K562 (cell line): ENCODE measurements at regions not wholly inside any gene's neighbourhood (a gene's known extent, or its start where the extent isn't known, plus 50 kb on each side); places are given as distances from the start of the nearest gene placed in this dataset.
A peak's percentile ranks its signal among the peaks of the same experiment; 100 is the strongest.

Experiments
- ATAC-seq: fragments of 200-7000 bp; cut with Tn5 transposase; 3 replicates; pipeline ENCODE4 v1.9.1; 2020; ENCODE audit warnings: moderate library complexity
- BruUV-seq: library from RNA; stranded (reverse); fragments of 400-500 nt; replicated peaks from 2 replicates; lab custom pipeline; 2021; lab: Mats Ljungman, UMichigan
- CTCF ChIA-PET: fragments of 300-600 bp; formaldehyde crosslinking; extraction: SDS; loops from one replicate; lab custom pipeline; 2021; ENCODE audit warnings: low intra/inter-chr PET ratio; lab: Yijun Ruan, JAX
- POLR2A ChIA-PET: fragments of 300-600, 350-650 bp; sonication (Branson Sonifier 250); formaldehyde crosslinking; extraction: SDS; loops from one replicate; lab custom pipeline; 2021; ENCODE audit warnings: antibody characterized with exemption, inconsistent platforms; lab: Yijun Ruan, JAX
- DNase-seq, 4 experiments: peaks; one replicate each; pipeline versions ENCODE4 v3.0.0 to v3.0.0-alpha.2; 2011 to 2018; ENCODE audit warnings: low spot score in 3 of 4, mixed read lengths in 3 of 4; ENCODE audit errors: extremely low read depth in 1 of 4
- FAIRE-seq: peaks from 2 replicates; lab custom pipeline; 2011; peaks lifted over from hg19 to GRCh38; lab: Jason Lieb, UNC
- H2AFZ ChIP-seq: 2 replicates; pipeline ENCODE4 v1.6.0; 2011; ENCODE audit warnings: low read depth, low read length, control low read depth, inconsistent platforms
- H3K27ac ChIP-seq: fragments of 200-600 bp; 3 replicates; pipeline ENCODE4 v1.8.0; 2011; ENCODE audit warnings: low read depth, mild to moderate bottlenecking, control low read depth, inconsistent platforms, low read length, moderate library complexity, mixed read lengths; ENCODE audit errors: extremely low read depth
- H3K27me3 ChIP-seq, 2 experiments: fragments of 300-600 bp in 1 of 2; 2 replicates in 1 of 2; 3 replicates in 1 of 2; pipeline versions ENCODE4 v1.6.0 to v1.8.0; 2011; ENCODE audit warnings: inconsistent platforms in 2 of 2, low read length in 2 of 2, mild to moderate bottlenecking in 1 of 2, mixed read lengths in 1 of 2, moderate library complexity in 1 of 2; ENCODE audit not compliant: control insufficient read depth in 2 of 2, insufficient read depth in 2 of 2
- H3K36me3 ChIP-seq: fragments of 300-600 bp; 3 replicates; pipeline ENCODE4 v1.8.0; 2011; ENCODE audit warnings: mild to moderate bottlenecking, low read length, inconsistent platforms; ENCODE audit not compliant: control insufficient read depth, insufficient read depth
- H3K4me1 ChIP-seq, 2 experiments: fragments of 200-600 bp in 1 of 2; replicated peaks in 1 of 2; 2 replicates in 1 of 2; 3 replicates in 1 of 2; pipeline versions ENCODE4 v1.5.1 to v1.8.0; 2011; ENCODE audit warnings: inconsistent platforms in 2 of 2, low read length in 2 of 2, mild to moderate bottlenecking in 1 of 2, mixed read lengths in 1 of 2, moderate library complexity in 1 of 2; ENCODE audit not compliant: control insufficient read depth in 2 of 2, insufficient read depth in 2 of 2
- H3K4me2 ChIP-seq: 2 replicates; pipeline ENCODE4 v1.6.1; 2011; ENCODE audit warnings: low read length, control low read depth, inconsistent platforms, mixed read lengths; ENCODE audit not compliant: insufficient read depth
- H3K4me3 ChIP-seq: fragments of 200-600 bp; sonication (generic), shearing (Covaris generic); 2 replicates; pipeline ENCODE4 v1.5.1; 2016; ENCODE audit warnings: control low read depth, inconsistent platforms
- H3K79me2 ChIP-seq: fragments of 200-600 bp; 3 replicates; pipeline ENCODE4 v1.8.0; 2011; ENCODE audit warnings: low read length, inconsistent platforms; ENCODE audit not compliant: control insufficient read depth, insufficient read depth
- H3K9ac ChIP-seq, 2 experiments: 2 replicates each; pipeline versions ENCODE4 v1.6.0 to v1.6.1; 2011; ENCODE audit warnings: low read depth in 2 of 2, low read length in 2 of 2, control low read depth in 1 of 2, inconsistent platforms in 1 of 2, mild to moderate bottlenecking in 1 of 2, mixed read lengths in 1 of 2; ENCODE audit not compliant: insufficient read depth in 1 of 2
- H3K9me1 ChIP-seq: one replicate; pipeline ENCODE4 v1.6.0; 2011; ENCODE audit warnings: inconsistent platforms, mild to moderate bottlenecking, low read length, moderate library complexity; ENCODE audit not compliant: control insufficient read depth, insufficient read depth
- H3K9me3 ChIP-seq: replicated peaks from 2 replicates; pipeline ENCODE4 v1.5.1; 2011; ENCODE audit warnings: low read depth, low read length, inconsistent platforms; ENCODE audit not compliant: control insufficient read depth, insufficient read depth
- H4K20me1 ChIP-seq: replicated peaks from 2 replicates; pipeline ENCODE4 v1.6.1; 2011; ENCODE audit warnings: low read length, inconsistent platforms, mixed read lengths; ENCODE audit not compliant: control insufficient read depth, insufficient read depth
- CBFA2T3 ChIP-seq: fragments of 450-650 bp; IDR thresholded peaks from 2 replicates; pipeline ENCODE4 v1.6.1; 2017
- EZH2 ChIP-seq: IDR thresholded peaks from 2 replicates; pipeline ENCODE4 v1.6.1; 2012; ENCODE audit warnings: low read depth, mild to moderate bottlenecking, inconsistent platforms, low read length, borderline replicate concordance
- FOXA1 ChIP-seq: fragments of 450-650 bp; IDR thresholded peaks from 2 replicates; pipeline ENCODE4 v1.6.1; 2016; ENCODE audit warnings: mild to moderate bottlenecking, borderline replicate concordance
- HDAC8 ChIP-seq: fragments of 450-650 bp; IDR thresholded peaks from 2 replicates; pipeline ENCODE4 v1.6.1; 2016; ENCODE audit warnings: mild to moderate bottlenecking, missing genetic modification characterization, moderate library complexity, missing compliant biosample characterization
- HNRNPH1 ChIP-seq: fragments of 200-400 bp; formaldehyde crosslinking; optimal IDR thresholded peaks from 2 replicates; pipeline ENCODE3; 2017; ENCODE audit warnings: low read depth, mild to moderate bottlenecking, low read length, moderate library complexity
- RBM15 ChIP-seq: fragments of 200-400 bp; formaldehyde crosslinking; IDR thresholded peaks from 2 replicates; pipeline ENCODE4 v1.6.1; 2018; ENCODE audit warnings: mild to moderate bottlenecking, low read length, moderate library complexity; ENCODE audit not compliant: insufficient read depth
- RBM25 ChIP-seq: fragments of 200-400 bp; formaldehyde crosslinking; IDR thresholded peaks from 2 replicates; pipeline ENCODE4 v1.6.1; 2018; ENCODE audit warnings: low read length, low read depth, moderate library complexity; ENCODE audit not compliant: severe bottlenecking
- ZNF146 ChIP-seq: IDR thresholded peaks from one replicate; pipeline ENCODE4 v1.6.1; 2018; ENCODE audit warnings: missing compliant biosample characterization; ENCODE audit not compliant: unreplicated experiment
- ZNF253 ChIP-seq: fragments of 250-450 bp; sonication (Bioruptor Pico); conservative IDR thresholded peaks from 2 replicates; pipeline ENCODE4 v1.6.1; 2021; ENCODE audit warnings: mild to moderate bottlenecking
- ZNF274 ChIP-seq: IDR thresholded peaks from 2 replicates; pipeline ENCODE4 v1.6.1; 2011; ENCODE audit warnings: low read depth, mild to moderate bottlenecking, low read length, moderate library complexity, borderline replicate concordance
- WGBS: fragments of 100-300 bp; shearing (Covaris generic); methylation state at CpG from one replicate; pipeline ENCODE4 v1.1.6; 2016; ENCODE audit warnings: low coverage, mixed read lengths; ENCODE audit not compliant: insufficient coverage; ENCODE audit errors: missing lambda C conversion rate; 5-methylcytosine and 5-hydroxymethylcytosine counted together
- in situ Hi-C: fragments of 300-500 bp; cut with MboI; formaldehyde crosslinking; loops from 4 replicates; pipeline ENCODE4 v1.15.0; 2018; ENCODE audit warnings: inconsistent platforms, mixed read lengths
- intact Hi-C: fragments of 100-400 bp; cut with micrococcal nuclease; formaldehyde crosslinking; loops from 2 replicates; pipeline ENCODE4 v1.14.2; 2022
- TF ChIP-seq, protein P1 (sequence below): fragments of 250-450 bp; sonication (Bioruptor Pico); IDR thresholded peaks from 2 replicates; pipeline ENCODE4 v1.8.0; 2022; ENCODE audit warnings: moderate library complexity, mild to moderate bottlenecking, inconsistent platforms
- TF ChIP-seq, protein P2 (sequence below): fragments of 450-650 bp; IDR thresholded peaks from 2 replicates; pipeline ENCODE4 v1.6.1; 2017; ENCODE audit warnings: mild to moderate bottlenecking, moderate library complexity

DNA sequence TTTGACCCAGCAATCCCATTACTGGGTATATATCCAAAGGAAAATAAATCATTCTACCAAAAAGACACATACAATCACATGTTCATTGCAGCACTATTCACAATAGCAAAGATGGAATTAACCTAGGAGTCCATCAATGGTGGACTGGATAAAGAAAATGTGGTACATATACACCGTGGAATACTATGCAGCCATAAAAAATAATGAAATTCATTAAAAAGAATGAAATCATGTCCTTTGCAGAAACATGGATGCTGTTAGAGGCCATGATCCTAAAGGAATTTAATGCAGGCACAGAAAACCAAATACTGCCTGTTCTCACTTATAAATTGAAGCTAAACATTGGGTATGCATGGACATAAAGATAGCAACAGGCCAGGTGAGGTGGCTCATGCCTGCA lies 61.9 kb upstream of the BMP6 start:
- FAIRE-seq (no peak), ATAC-seq (no peak), DNase-seq (no peak)
- Histone ChIP-seq H3K27ac (no peak overlapping the region), H3K4me2 (no peak overlapping the region), H3K27me3 (peaks cover 27 to 30% of the 10 kb centered on the region in 2 experiments), H2AFZ (no peak overlapping the region), H3K9me3 (no peaks in the 10 kb centered on the region), H3K4me3 (no peak overlapping the region), H3K4me1 (no peaks in the 10 kb centered on the region), H3K9me1 (no peaks in the 10 kb centered on the region), H3K36me3 (no peaks in the 10 kb centered on the region), H3K79me2 (no peaks in the 10 kb centered on the region), H4K20me1 (no peaks in the 10 kb centered on the region), H3K9ac (no peak overlapping the region)
- CTCF ChIA-PET = no interaction called here
- POLR2A ChIA-PET = interaction anchor here (0.6 to 0.8 kb wide), 2 partner anchors 12 to 245 kb away, joined by 3 read pairs; no protein-coding TSS in a partner anchor
- in situ Hi-C loops (no loop called here), intact Hi-C loops (no loop called here)
- no TSS peak for BruUV-seq
- TF ChIP-seq RBM25 (peak; percentile 47), FOXA1 (no peak), ZNF146 (CRISPR knock-in tag) (peak; percentile 75), HNRNPH1 (no peak)
- TF ChIP-seq, protein P1, sequence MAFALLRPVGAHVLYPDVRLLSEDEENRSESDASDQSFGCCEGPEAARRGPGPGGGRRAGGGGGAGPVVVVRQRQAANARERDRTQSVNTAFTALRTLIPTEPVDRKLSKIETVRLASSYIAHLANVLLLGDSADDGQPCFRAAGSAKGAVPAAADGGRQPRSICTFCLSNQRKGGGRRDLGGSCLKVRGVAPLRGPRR (CRISPR knock-in tag) = no peak
- WGBS = 0% methylated on average over 1 of the region's 1 CpG

DNA sequence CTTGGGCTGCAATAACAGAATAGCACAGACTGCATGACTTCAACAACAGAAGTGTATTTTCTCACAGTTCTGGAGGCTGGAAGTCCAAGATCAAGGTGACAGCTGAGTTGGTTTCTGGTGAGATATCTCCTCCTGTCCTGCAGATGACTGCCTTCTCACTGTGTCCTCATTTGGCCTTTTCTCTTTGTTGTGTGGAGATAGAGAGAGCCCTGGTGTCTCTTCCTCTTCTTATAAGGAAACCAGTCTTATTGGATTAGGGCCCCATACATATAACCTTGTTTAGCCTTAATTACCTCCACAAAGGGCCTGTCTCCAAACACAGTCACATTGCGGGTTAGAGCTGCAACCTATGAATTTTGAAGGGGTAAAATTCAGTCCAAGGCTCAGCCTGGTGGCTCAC lies 57.0 kb upstream of the BMP6 start:
- POLR2A ChIA-PET = interaction anchor here (1.8 kb wide), 1 partner anchor 13 kb away, joined by 6 read pairs; no protein-coding TSS in a partner anchor
- Histone ChIP-seq H3K9me3 (0 out of 2 replicates have a peak, but pooled peaks cover 2% of the 10 kb centered on the region), H3K27me3 (peaks cover 18 to 26% of the 10 kb centered on the region in 2 experiments), H3K4me3 (no peak overlapping the region), H3K27ac (no peak overlapping the region), H3K79me2 (no peaks in the 10 kb centered on the region), H3K4me2 (no peak overlapping the region), H3K9ac (no peak overlapping the region), H3K36me3 (no peaks in the 10 kb centered on the region), H3K9me1 (no peaks in the 10 kb centered on the region), H3K4me1 (peaks cover 0 to 8% of the 10 kb centered on the region in 2 experiments; a peak in 2 of 5 replicates), H4K20me1 (no peaks in the 10 kb centered on the region), H2AFZ (no peak overlapping the region)
- no TSS peak for BruUV-seq
- intact Hi-C loops = loop anchor here (2.0 kb wide), 1 partner anchor 144 kb away; no protein-coding TSS in a partner anchor
- in situ Hi-C loops = no loop called here
- FAIRE-seq (no peak), DNase-seq (peak in 1 of 4 experiments; percentile 13), ATAC-seq (no peak; the same call in 2 of the 3 replicates)
- CTCF ChIA-PET = interaction anchor here (0.8 kb wide), 1 partner anchor 322 kb away, joined by 3 read pairs; no protein-coding TSS in a partner anchor
- WGBS = 0% methylated on average over 1 of the region's 1 CpG
- TF ChIP-seq CBFA2T3 (0 out of 2 replicates have a peak, but pooled peaks have one; percentile 33), ZNF253 (CRISPR knock-in tag) (no peak), HDAC8 (tag) (no peak), EZH2 (no peak), ZNF274 (no peak), RBM15 (no peak)
- TF ChIP-seq, protein P2, sequence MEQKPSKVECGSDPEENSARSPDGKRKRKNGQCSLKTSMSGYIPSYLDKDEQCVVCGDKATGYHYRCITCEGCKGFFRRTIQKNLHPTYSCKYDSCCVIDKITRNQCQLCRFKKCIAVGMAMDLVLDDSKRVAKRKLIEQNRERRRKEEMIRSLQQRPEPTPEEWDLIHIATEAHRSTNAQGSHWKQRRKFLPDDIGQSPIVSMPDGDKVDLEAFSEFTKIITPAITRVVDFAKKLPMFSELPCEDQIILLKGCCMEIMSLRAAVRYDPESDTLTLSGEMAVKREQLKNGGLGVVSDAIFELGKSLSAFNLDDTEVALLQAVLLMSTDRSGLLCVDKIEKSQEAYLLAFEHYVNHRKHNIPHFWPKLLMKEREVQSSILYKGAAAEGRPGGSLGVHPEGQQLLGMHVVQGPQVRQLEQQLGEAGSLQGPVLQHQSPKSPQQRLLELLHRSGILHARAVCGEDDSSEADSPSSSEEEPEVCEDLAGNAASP = peak; percentile 20; the same call in 1 of the 2 replicates
